PC-3 (cell line): ENCODE measurements at regions not wholly inside any gene's neighbourhood (a gene's known extent, or its start where the extent isn't known, plus 50 kb on each side); places are given as distances from the start of the nearest gene placed in this dataset.
A peak's percentile ranks its signal among the peaks of the same experiment; 100 is the strongest.

Experiments used
- ATAC-seq: fragments of 200-7000 bp; cut with Tn5 transposase; 2 replicates; pipeline ENCODE4 v1.9.1; 2020; ENCODE audit warnings: mild to moderate bottlenecking, moderate library complexity
- BruUV-seq: library from RNA; stranded (reverse); fragments of 400-500 nt; replicated peaks from 2 replicates; lab custom pipeline; 2021; lab: Mats Ljungman, UMichigan
- CTCF ChIA-PET: fragments of 300-600 bp; sonication (Branson Sonifier 250); formaldehyde crosslinking; loops from one replicate; lab custom pipeline; 2022; ENCODE audit warnings: antibody characterized with exemption; lab: Charles Lee
- POLR2A ChIA-PET: fragments of 300-600 bp; sonication (Branson Sonifier 250); formaldehyde crosslinking; loops from one replicate; lab custom pipeline; 2022; ENCODE audit warnings: antibody characterized with exemption; ENCODE audit not compliant: unreplicated experiment; lab: Charles Lee
- DNase-seq: peaks from one replicate; pipeline ENCODE4 v3.0.0-alpha.2; 2015
- H2AFZ ChIP-seq: fragments of 300-600 bp; sonication (generic); 2 replicates; pipeline ENCODE4 v1.6.0; 2016; ENCODE audit warnings: antibody characterized with exemption, low read length
- H3F3A ChIP-seq: fragments of 300-600 bp; sonication (generic); one replicate; pipeline ENCODE4 v1.6.0; 2017; ENCODE audit warnings: antibody characterized with exemption, low read length, control low read depth, mild to moderate bottlenecking; ENCODE audit not compliant: unreplicated experiment
- H3K27ac ChIP-seq: fragments of 300-600 bp; sonication (generic); 2 replicates; pipeline ENCODE4 v1.5.1; 2016; ENCODE audit warnings: mild to moderate bottlenecking, low read length
- H3K27me3 ChIP-seq: fragments of 300-600 bp; sonication (generic); 2 replicates; pipeline ENCODE4 v1.6.1; 2016; ENCODE audit warnings: low read length, mixed read lengths
- H3K36me3 ChIP-seq: fragments of 300-600 bp; sonication (generic); 2 replicates; pipeline ENCODE4 v1.6.1; 2016; ENCODE audit warnings: low read depth, mixed run types, low read length, mixed read lengths
- H3K4me1 ChIP-seq: fragments of 300-600 bp; sonication (generic); 2 replicates; pipeline ENCODE4 v1.5.1; 2016; ENCODE audit warnings: low read length; ENCODE audit not compliant: insufficient read depth
- H3K4me2 ChIP-seq: fragments of 300-600 bp; sonication (generic); 2 replicates; pipeline ENCODE4 v1.6.0; 2016; ENCODE audit warnings: low read length
- H3K4me3 ChIP-seq: fragments of 300-600 bp; sonication (generic); 2 replicates; pipeline ENCODE4 v1.5.1; 2016; ENCODE audit warnings: mild to moderate bottlenecking, low read length, mixed read lengths
- H3K79me2 ChIP-seq: fragments of 300-600 bp; sonication (generic); 2 replicates; pipeline ENCODE4 v1.6.1; 2017; ENCODE audit warnings: low read length, mixed read lengths
- H3K9ac ChIP-seq: fragments of 300-600 bp; sonication (generic); 2 replicates; pipeline ENCODE4 v1.6.0; 2016; ENCODE audit warnings: mild to moderate bottlenecking, low read length
- H3K9me2 ChIP-seq: fragments of 300-600 bp; sonication (generic); replicated peaks from 2 replicates; pipeline ENCODE4 v1.6.1; 2016; ENCODE audit warnings: mixed run types, low read length, mixed read lengths
- H3K9me3 ChIP-seq: fragments of 300-600 bp; sonication (generic); 2 replicates; pipeline ENCODE4 v1.6.1; 2016; ENCODE audit warnings: low read length, mixed read lengths
- H4K20me1 ChIP-seq: fragments of 300-600 bp; sonication (generic); 2 replicates; pipeline ENCODE4 v1.6.1; 2016; ENCODE audit warnings: low read length, mixed read lengths
- EZH2 ChIP-seq: fragments of 300-600 bp; sonication (generic); IDR thresholded peaks from one replicate; pipeline ENCODE4 v1.6.1; 2017; ENCODE audit warnings: antibody characterized with exemption, mild to moderate bottlenecking, low read length; ENCODE audit not compliant: unreplicated experiment
- EZH2phosphoT487 ChIP-seq: fragments of 300-600 bp; sonication (generic); IDR thresholded peaks from 2 replicates; pipeline ENCODE4 v1.6.1; 2018; ENCODE audit warnings: mild to moderate bottlenecking, antibody characterized with exemption, low read length, borderline replicate concordance
- intact Hi-C: fragments of 100-400 bp; cut with micrococcal nuclease; formaldehyde crosslinking; loops from 2 replicates; pipeline ENCODE4 v1.9.0; 2023
- TF ChIP-seq, protein P1 (sequence below): fragments of 300-600 bp; sonication (generic); conservative IDR thresholded peaks from 2 replicates; pipeline ENCODE4 v1.5.1; 2017; ENCODE audit warnings: antibody characterized with exemption, low read depth, mild to moderate bottlenecking, low read length

DNA sequence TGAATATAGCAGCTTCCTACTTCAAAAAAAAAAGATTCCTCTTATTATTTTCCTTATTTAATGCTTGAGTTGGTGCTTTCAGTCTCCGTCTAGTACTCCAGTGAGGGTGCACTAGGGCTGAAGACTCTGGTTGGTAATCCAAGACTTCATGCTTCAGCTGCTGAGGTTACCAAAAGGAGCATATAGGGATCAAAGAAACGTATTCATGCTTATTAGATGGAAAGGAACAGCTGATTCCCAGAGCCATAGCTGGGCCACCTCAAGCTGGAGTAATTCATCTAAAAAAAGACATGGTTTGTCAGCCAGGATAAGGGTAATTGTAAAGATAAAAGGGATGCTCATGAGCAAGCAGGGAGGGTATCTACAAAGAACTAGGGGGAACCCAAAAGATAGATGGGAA is 131.7 kb upstream of the FAM47B start:
- H3K4me1 ChIP-seq, result peaks cover 13% of the 10 kb centered on the region
- no peak for TF ChIP-seq EZH2
- TF ChIP-seq, protein P1, sequence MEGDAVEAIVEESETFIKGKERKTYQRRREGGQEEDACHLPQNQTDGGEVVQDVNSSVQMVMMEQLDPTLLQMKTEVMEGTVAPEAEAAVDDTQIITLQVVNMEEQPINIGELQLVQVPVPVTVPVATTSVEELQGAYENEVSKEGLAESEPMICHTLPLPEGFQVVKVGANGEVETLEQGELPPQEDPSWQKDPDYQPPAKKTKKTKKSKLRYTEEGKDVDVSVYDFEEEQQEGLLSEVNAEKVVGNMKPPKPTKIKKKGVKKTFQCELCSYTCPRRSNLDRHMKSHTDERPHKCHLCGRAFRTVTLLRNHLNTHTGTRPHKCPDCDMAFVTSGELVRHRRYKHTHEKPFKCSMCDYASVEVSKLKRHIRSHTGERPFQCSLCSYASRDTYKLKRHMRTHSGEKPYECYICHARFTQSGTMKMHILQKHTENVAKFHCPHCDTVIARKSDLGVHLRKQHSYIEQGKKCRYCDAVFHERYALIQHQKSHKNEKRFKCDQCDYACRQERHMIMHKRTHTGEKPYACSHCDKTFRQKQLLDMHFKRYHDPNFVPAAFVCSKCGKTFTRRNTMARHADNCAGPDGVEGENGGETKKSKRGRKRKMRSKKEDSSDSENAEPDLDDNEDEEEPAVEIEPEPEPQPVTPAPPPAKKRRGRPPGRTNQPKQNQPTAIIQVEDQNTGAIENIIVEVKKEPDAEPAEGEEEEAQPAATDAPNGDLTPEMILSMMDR, result no peak
- no peak for TF ChIP-seq EZH2phosphoT487
- no peak for DNase-seq
- intact Hi-C loops, result no loop called here
- ChIA-PET POLR2A (interaction anchor here (0.7 kb wide), 1 partner anchor 51 kb away, joined by 3 read pairs; no protein-coding TSS in a partner anchor), CTCF (no interaction called here)
- no peaks in the 10 kb centered on the region for H3K79me2 ChIP-seq
- no peaks in the 10 kb centered on the region for H4K20me1 ChIP-seq
- H3K36me3 ChIP-seq, result no peaks in the 10 kb centered on the region
- peak overlapping the region; percentile 71 for H3K4me2 ChIP-seq
- H3K9ac ChIP-seq, result no peak overlapping the region
- H2AFZ ChIP-seq, result no peak overlapping the region
- no peaks in the 10 kb centered on the region for H3K9me2 ChIP-seq
- no TSS peak for BruUV-seq
- no peak overlapping the region for H3K4me3 ChIP-seq
- H3K9me3 ChIP-seq, result no peaks in the 10 kb centered on the region
- H3K27ac ChIP-seq, result no peak overlapping the region
- no peaks in the 10 kb centered on the region for H3F3A ChIP-seq
- ATAC-seq, result no peak
- H3K27me3 ChIP-seq, result no peaks in the 10 kb centered on the region

DNA sequence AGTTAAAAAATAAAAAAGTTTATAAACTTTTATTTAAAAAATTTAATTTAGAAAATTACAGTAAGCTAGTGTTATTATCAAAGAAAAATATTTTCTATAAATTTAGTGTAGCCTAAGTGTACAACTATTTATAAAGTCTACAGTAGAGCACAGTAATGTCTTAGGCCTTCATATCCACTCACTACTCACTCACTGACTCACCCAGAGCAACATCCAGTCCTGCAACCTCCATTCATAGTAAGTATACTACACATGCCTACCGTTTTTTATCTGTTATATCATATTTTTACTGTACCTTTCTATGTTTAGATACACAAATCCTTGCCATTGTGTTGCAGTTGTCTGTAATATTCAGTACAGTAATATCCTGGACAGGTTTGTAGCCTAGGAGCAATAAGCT is 129.0 kb upstream of the FAM47B start:
- Histone ChIP-seq H3K27me3 (no peaks in the 10 kb centered on the region), H3K4me1 (peaks cover 13% of the 10 kb centered on the region), H3K9ac (no peak overlapping the region), H3F3A (no peaks in the 10 kb centered on the region), H4K20me1 (no peaks in the 10 kb centered on the region), H2AFZ (no peak overlapping the region), H3K79me2 (no peaks in the 10 kb centered on the region), H3K27ac (no peak overlapping the region), H3K4me2 (no peak overlapping the region), H3K9me2 (no peaks in the 10 kb centered on the region), H3K4me3 (no peak overlapping the region), H3K36me3 (no peaks in the 10 kb centered on the region), H3K9me3 (no peaks in the 10 kb centered on the region)
- TF ChIP-seq, protein P1, result no peak
- TF ChIP-seq EZH2, result no peak
- TF ChIP-seq EZH2phosphoT487, result no peak
- ATAC-seq (peak; percentile 31; the same call in 1 of the 2 replicates), DNase-seq (peak; percentile 51)
- BruUV-seq, result no TSS peak
- ChIA-PET CTCF (no interaction called here), POLR2A (no interaction called here)
- intact Hi-C loops, result no loop called here

DNA sequence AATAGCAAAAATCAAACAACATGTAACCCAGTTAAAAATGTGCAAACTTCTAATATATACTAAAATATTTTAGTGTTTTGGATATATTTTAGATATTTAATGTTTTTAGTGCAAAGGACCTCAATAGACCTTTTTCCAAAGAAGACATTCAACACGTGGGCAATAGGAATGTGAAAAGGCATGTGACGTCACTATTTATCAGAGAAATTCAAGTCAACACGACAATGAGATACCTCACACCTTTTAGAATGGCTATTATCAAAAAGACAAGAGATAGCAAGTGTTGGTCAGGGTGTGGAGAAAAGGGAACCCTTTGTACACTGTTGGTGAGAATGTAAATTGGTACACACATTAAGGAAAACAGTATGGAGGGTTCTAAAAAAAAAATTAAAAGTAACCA is 115.6 kb upstream of the FAM47B start:
- Histone ChIP-seq H4K20me1 (no peaks in the 10 kb centered on the region), H3K9me2 (no peaks in the 10 kb centered on the region), H3K4me1 (no peaks in the 10 kb centered on the region), H3K4me2 (no peak overlapping the region), H3K79me2 (no peaks in the 10 kb centered on the region), H3K27me3 (no peaks in the 10 kb centered on the region), H3K36me3 (no peaks in the 10 kb centered on the region), H3F3A (no peaks in the 10 kb centered on the region), H3K9ac (no peak overlapping the region), H3K9me3 (no peaks in the 10 kb centered on the region), H2AFZ (no peak overlapping the region), H3K27ac (no peak overlapping the region), H3K4me3 (no peak overlapping the region)
- DNase-seq, result no peak
- no peak for TF ChIP-seq EZH2
- no peak for TF ChIP-seq EZH2phosphoT487
- TF ChIP-seq, protein P1, result no peak
- POLR2A ChIA-PET, result no interaction called here
- no TSS peak for BruUV-seq
- no peak for ATAC-seq
- CTCF ChIA-PET, result no interaction called here
- intact Hi-C loops, result no loop called here
